Motor neuron (in vitro differentiated cells): ENCODE measurements at regions not wholly inside any gene's neighbourhood (a gene's known extent, or its start where the extent isn't known, plus 50 kb on each side); places are given as distances from the start of the nearest gene placed in this dataset.

Source experiments
- ATAC-seq, 8 experiments: fragments of 200-7000 bp; cut with Tn5 transposase; replicated peaks in 6 of 8; 2 replicates each; pipeline ENCODE4 v1.8.0; 2021; ENCODE audit warnings: mild to moderate bottlenecking in 8 of 8, moderate library complexity in 8 of 8
- H3K27ac ChIP-seq, 2 donors: fragments of 250-450 bp; sonication (Bioruptor Pico); 2 replicates each; pipeline ENCODE4 v1.9.0; 2021; ENCODE audit warnings: antibody characterized with exemption in 2 of 2, mild to moderate bottlenecking in 2 of 2, moderate library complexity in 1 of 2
- H3K4me1 ChIP-seq, 2 donors: fragments of 250-450 bp; sonication (Bioruptor Pico); replicated peaks in 1 of 2; 2 replicates each; pipeline ENCODE4 v1.6.1; 2021; ENCODE audit warnings: antibody characterized with exemption in 2 of 2, mild to moderate bottlenecking in 2 of 2, moderate library complexity in 1 of 2
- H3K4me3 ChIP-seq, 5 donors: fragments of 250-450 bp; sonication (Bioruptor Pico); 2 replicates each; pipeline ENCODE4 v1.9.0; 2021; ENCODE audit warnings: antibody characterized with exemption in 5 of 5, mild to moderate bottlenecking in 5 of 5, moderate library complexity in 4 of 5
- WGBS, 10 experiments: fragments of 450-650 bp; shearing (Covaris generic); methylation state at CpG; one replicate each; pipeline ENCODE4 v1.0.0; 2022; 5-methylcytosine and 5-hydroxymethylcytosine counted together
- in situ Hi-C, 9 experiments: fragments of 400-800 bp; cut with MboI; loops; one replicate each; pipeline ENCODE4 v1.15.0; 2021; ENCODE audit warnings: low sequenced_read_pairs in 9 of 9, low pct_unique_long_range_greater_than_20kb in 2 of 9; ENCODE audit not compliant: unreplicated experiment in 9 of 9

DNA sequence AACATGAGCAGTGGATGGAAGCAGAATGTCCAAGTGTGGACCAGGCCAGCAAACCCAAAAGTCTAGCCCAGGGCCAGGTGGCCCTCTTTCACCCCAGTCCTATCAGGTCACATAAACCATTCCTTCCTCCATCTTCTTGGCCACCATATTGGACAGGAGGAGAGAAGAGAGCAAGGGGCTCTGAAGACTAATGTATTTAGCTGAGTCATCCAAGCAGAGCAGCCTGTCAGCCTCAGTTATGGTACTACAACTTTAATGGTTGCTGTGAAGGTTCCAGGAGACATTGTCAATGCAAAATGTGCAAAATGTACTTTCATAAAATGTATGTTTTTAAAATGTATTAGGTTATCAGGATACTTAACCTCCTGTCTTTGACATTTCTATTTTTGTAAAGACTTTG is 159.5 kb downstream of the GPAM start:
- Histone ChIP-seq H3K4me3 (no peak overlapping the region), H3K27ac (no peak overlapping the region), H3K4me1 (no peaks in the 10 kb centered on the region)
- no peak for ATAC-seq
- in situ Hi-C loops = no loop called here

GRCh38 chr10:112025228-112025627 is 158.3 kb downstream of the GPAM start:
- Histone ChIP-seq H3K27ac (no peak overlapping the region), H3K4me1 (no peaks in the 10 kb centered on the region), H3K4me3 (no peak overlapping the region)
- WGBS, 10 experiments = 0 to 100% (median 86%) methylated on average over 1 to 4 of the region's 4 CpGs; no CpG with 5 or more reads in 2 of the 10 experiments
- in situ Hi-C loops = no loop called here
- ATAC-seq = no peak

DNA sequence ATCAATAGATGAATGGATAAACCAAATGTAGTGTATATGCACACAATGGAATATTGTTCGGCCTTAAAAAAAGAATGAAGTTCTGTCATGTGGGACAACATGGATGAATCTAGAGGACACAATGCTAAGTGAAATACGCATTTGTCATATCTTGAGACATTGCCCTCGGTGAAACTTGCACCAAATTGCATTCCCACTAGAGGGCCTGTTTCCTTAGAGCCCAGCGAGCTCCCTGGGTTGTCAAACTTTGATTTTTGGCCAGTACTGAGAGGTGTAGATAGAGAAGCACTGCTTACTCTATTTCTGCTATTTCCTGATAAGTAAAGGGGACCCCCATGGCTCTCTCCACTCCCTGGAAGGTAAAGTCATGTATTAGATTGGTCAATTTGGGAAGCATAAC is 157.1 kb downstream of the GPAM start:
- in situ Hi-C loops = no loop called here
- ATAC-seq = no peak
- Histone ChIP-seq H3K27ac (no peak overlapping the region), H3K4me1 (no peaks in the 10 kb centered on the region), H3K4me3 (no peak overlapping the region)
- WGBS, 10 experiments = 0 to 100% (median 81%) methylated on average over 1 to 4 of the region's 4 CpGs

DNA sequence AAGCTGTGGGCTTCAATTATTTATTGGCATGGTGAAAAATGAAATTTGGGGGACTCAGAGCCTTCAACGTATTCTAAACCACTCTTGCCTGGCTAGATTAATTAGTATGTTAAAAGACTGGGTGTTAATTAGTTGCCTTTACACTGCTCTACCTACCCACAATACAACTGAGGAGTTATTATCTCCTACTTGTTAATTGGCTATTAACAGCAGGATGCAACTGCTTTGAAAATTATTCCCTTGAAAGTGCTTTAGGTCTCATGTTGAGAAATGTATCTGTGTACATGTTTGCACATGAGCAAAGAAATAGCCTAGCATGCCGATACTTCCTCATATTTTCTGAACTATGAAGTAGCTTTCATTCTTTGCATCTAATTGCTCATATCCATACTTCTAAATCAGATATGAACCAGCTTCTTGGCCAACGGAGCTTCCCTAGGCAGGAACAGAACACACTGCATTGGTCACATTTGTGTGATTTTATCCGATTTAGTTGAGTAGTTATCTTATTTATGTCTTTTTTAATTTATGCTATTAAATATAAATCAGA is 155.8 kb downstream of the GPAM start:
- no peaks in the 10 kb centered on the region for H3K4me1 ChIP-seq
- no peak overlapping the region for H3K4me3 ChIP-seq
- H3K27ac ChIP-seq = no peak overlapping the region
- in situ Hi-C loops = no loop called here
- no peak for ATAC-seq
- WGBS, 10 experiments = 13 to 92% (median 72%) methylated on average over 1 to 4 of the region's 4 CpGs; no CpG with 5 or more reads in 2 of the 10 experiments

GRCh38 chr10:112030431-112030830 is 153.1 kb downstream of the GPAM start:
- Histone ChIP-seq H3K4me1 (no peaks in the 10 kb centered on the region), H3K4me3 (no peak overlapping the region), H3K27ac (no peak overlapping the region)
- in situ Hi-C loops = no loop called here
- no peak for ATAC-seq
- WGBS, 10 experiments = 0 to 74% (median 9%) methylated on average over 1 to 2 of the region's 2 CpGs; no CpG with 5 or more reads in 1 of the 10 experiments

DNA sequence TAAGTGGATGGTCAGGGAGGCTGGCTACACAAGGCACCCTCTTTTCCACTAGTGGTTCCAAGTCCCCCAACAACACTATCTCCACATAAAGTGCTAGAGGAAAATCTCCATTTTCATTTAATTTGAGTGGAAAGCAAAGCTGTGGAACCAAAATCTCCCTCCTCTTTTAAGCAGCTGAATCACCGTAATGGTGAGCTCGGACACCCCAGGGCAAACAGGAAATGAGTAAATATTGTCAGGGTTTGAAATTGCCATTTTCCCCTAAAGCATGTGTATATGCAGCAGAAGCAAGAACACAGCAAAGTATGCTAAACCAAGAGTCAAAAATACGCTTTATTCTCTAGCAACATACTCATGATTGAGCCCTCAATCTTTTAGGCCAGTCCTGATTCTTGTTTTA is 143.7 kb downstream of the GPAM start:
- 24 to 100% (median 70%) methylated on average over 2 to 3 of the region's 3 CpGs; no CpG with 5 or more reads in 1 of the 10 experiments for WGBS, 10 experiments
- Histone ChIP-seq H3K27ac (no peak overlapping the region), H3K4me3 (no peak overlapping the region), H3K4me1 (no peaks in the 10 kb centered on the region)
- no peak for ATAC-seq
- in situ Hi-C loops = no loop called here

- no peak for ATAC-seq
- in situ Hi-C loops = no loop called here
- Histone ChIP-seq H3K4me3 (no peak overlapping the region), H3K4me1 (no peaks in the 10 kb centered on the region), H3K27ac (no peak overlapping the region)
- WGBS, 10 experiments = 13 to 100% (median 72%) methylated on average over 1 to 3 of the region's 3 CpGs; no CpG with 5 or more reads in 4 of the 10 experiments
These were observed 142.9 kb downstream of the GPAM start for GRCh38 chr10:112040696-112041095.

DNA sequence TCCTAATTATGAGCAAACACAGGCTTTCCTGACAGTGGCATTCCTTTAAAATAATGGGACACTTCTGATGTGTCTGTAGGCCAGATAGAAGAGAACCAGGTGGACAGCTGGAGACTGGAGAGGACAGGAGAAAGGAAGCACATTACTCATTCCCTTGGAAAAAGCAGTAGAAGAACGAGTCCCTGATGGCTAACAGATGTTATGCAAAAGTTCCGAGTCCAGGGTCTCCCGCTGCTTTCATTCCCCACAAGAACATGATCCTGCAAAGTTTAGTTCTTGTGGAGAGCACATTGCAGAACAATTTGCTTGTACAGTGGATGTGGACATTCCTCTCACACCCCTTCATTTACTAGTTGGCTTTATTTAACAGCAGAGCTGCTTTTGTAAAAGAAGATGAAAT is 137.6 kb downstream of the GPAM start:
- Histone ChIP-seq H3K27ac (no peak overlapping the region), H3K4me1 (no peaks in the 10 kb centered on the region), H3K4me3 (no peak overlapping the region)
- 0 to 100% (median 78%) methylated on average over 1 to 3 of the region's 3 CpGs; no CpG with 5 or more reads in 5 of the 10 experiments for WGBS, 10 experiments
- ATAC-seq = peak in 2 of 8 experiments; percentile 41 to 58
- in situ Hi-C loops = no loop called here

DNA sequence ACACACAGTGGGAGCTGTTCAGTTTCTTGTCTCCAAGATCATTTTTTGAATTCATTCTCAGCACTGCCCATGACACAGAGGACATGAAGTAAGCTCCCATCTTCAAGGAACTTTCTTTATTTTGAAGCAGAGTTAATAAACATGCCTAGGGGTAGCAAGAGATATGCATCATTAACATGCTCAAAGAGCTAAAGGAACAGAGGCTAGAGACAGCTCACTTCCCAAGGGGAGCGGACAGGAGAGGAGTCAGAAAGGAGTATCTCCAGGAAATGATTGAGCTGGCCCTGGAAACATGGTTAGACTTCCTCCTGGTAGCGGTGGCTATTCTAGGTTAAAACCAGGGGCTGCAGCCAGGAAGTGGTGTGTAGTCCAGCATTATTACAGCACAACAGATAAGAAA is 135.9 kb downstream of the GPAM start:
- ATAC-seq = peak in 2 of 8 experiments; percentile 72 to 86

DNA sequence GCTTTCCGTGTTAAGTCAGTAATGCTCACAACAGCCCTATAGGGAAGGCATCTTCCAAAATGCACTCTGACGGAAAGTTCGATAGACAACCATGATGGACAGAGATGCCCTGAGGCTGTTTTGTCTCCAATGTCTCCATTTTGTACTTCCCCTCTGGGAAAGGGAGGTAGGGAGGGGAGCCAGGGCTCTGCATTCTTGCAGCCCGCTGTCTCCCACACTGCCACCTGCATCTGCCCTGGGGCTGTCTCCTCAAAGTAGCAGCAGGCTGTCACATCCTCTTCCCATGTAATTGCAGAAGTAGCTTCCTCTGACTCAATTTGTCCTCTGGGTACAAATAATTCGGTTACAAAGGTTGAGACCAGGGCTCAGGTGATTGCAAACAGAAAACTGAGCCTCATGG is 131.4 kb downstream of the GPAM start:
- in situ Hi-C loops = no loop called here
- ATAC-seq = no peak
- WGBS, 10 experiments = 0 to 96% (median 67%) methylated on average over 1 to 4 of the region's 5 CpGs; no CpG with 5 or more reads in 2 of the 10 experiments
- no peak overlapping the region for H3K27ac ChIP-seq
- H3K4me1 ChIP-seq = no peaks in the 10 kb centered on the region
- H3K4me3 ChIP-seq = no peak overlapping the region

More for the DNA sequence above, 135.9 kb downstream of the GPAM start:
- Histone ChIP-seq H3K4me1 (no peaks in the 10 kb centered on the region), H3K4me3 (no peak overlapping the region), H3K27ac (no peak overlapping the region)
- in situ Hi-C loops = no loop called here
- 0 to 100% (median 83%) methylated on average over 1 to 2 of the region's 2 CpGs; no CpG with 5 or more reads in 3 of the 10 experiments for WGBS, 10 experiments

- no peak for ATAC-seq
- Histone ChIP-seq H3K4me3 (no peak overlapping the region), H3K4me1 (no peaks in the 10 kb centered on the region), H3K27ac (no peak overlapping the region)
- 38 to 100% (median 80%) methylated on average over 1 of the region's 1 CpG; no CpG with 5 or more reads in 4 of the 10 experiments for WGBS, 10 experiments
- in situ Hi-C loops = no loop called here
These were observed 129.7 kb downstream of the GPAM start for GRCh38 chr10:112053895-112054294.

DNA sequence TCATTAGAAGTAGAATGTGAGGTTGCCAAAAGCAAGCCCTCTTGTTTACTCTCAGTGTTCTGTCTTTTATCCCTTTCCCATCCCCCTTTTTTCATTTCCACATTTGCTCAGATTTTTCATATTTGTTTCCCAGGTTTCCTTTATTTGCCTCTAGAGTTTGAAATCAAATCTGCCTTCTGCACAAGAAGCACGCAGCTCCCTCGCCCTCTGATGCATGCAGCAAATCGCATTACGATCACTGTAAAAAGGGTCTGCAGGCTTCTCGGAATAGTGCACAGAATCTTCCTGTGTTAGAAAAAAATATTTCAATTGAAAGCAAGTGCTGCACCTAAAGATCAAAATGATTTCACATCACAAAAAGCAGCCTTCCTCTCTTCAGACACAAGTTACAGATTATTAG is 129.0 kb downstream of the GPAM start:
- in situ Hi-C loops = no loop called here
- Histone ChIP-seq H3K4me1 (no peaks in the 10 kb centered on the region), H3K27ac (no peak overlapping the region), H3K4me3 (no peak overlapping the region)
- WGBS, 10 experiments = 40 to 100% (median 92%) methylated on average over 1 to 5 of the region's 5 CpGs
- no peak for ATAC-seq

GRCh38 chr10:112057072-112057471 is 126.5 kb downstream of the GPAM start:
- no peak for ATAC-seq
- no peak overlapping the region for H3K27ac ChIP-seq
- no peak overlapping the region for H3K4me3 ChIP-seq
- no peaks in the 10 kb centered on the region for H3K4me1 ChIP-seq
- in situ Hi-C loops = no loop called here
- WGBS, 10 experiments = 0 to 100% (median 88%) methylated on average over 1 to 2 of the region's 2 CpGs; no CpG with 5 or more reads in 3 of the 10 experiments

GRCh38 chr10:112059220-112059619 is 124.3 kb downstream of the GPAM start:
- no peak for ATAC-seq
- Histone ChIP-seq H3K27ac (no peak overlapping the region), H3K4me3 (no peak overlapping the region), H3K4me1 (no peaks in the 10 kb centered on the region)
- 30 to 98% (median 58%) methylated on average over 1 to 6 of the region's 6 CpGs; no CpG with 5 or more reads in 1 of the 10 experiments for WGBS, 10 experiments
- in situ Hi-C loops = no loop called here
